GM21723 (cell line): ENCODE measurements at regions not wholly inside any gene's neighbourhood (a gene's known extent, or its start where the extent isn't known, plus 50 kb on each side); places are given as distances from the start of the nearest gene placed in this dataset.
A peak's percentile ranks its signal among the peaks of the same experiment; 100 is the strongest.

Source experiments
- ATAC-seq: cut with Tn5 transposase; IDR thresholded peaks from one replicate; pipeline ENCODE4 v1.9.1; 2021; ENCODE audit warnings: mild to moderate bottlenecking, moderate library complexity; ENCODE audit not compliant: unreplicated experiment

- ATAC-seq: no peak
Measured at GRCh38 chr5:174326372-174326771, 280.9 kb downstream of the NSG2 start.

GRCh38 chr5:174327317-174327864, 281.9 kb downstream of the NSG2 start:
- ATAC-seq: peak; percentile 78

- ATAC-seq: no peak
Measured at GRCh38 chr5:174327896-174328295, 282.4 kb downstream of the NSG2 start.

- ATAC-seq: no peak
Measured at GRCh38 chr5:174328631-174329299, 283.3 kb downstream of the NSG2 start.

GRCh38 chr5:174329738-174330137, 284.2 kb downstream of the NSG2 start:
- no peak for ATAC-seq

- ATAC-seq: no peak
Measured at GRCh38 chr5:174335682-174336364, 290.3 kb downstream of the NSG2 start.

- no peak for ATAC-seq
Measured at GRCh38 chr5:174336479-174336878, 291.0 kb downstream of the NSG2 start.

GRCh38 chr5:174337276-174338184, 292.0 kb downstream of the NSG2 start:
- ATAC-seq: no peak

- ATAC-seq: no peak
Measured at GRCh38 chr5:174338185-174339010, 292.9 kb downstream of the NSG2 start.

- no peak for ATAC-seq
Measured at GRCh38 chr5:174339130-174339529, 293.6 kb downstream of the NSG2 start.

GRCh38 chr5:174340226-174340625, 294.7 kb downstream of the NSG2 start:
- ATAC-seq: no peak

GRCh38 chr5:174342696-174343095, 297.2 kb downstream of the NSG2 start:
- no peak for ATAC-seq

GRCh38 chr5:174343826-174344225, 298.3 kb downstream of the NSG2 start:
- ATAC-seq: no peak

GRCh38 chr5:174344335-174344734, 298.8 kb downstream of the NSG2 start:
- ATAC-seq: no peak

- ATAC-seq: no peak
Measured at GRCh38 chr5:174347183-174347582, 301.7 kb downstream of the NSG2 start.

- ATAC-seq: no peak
Measured at GRCh38 chr5:174348311-174348981, 302.9 kb downstream of the NSG2 start.

- ATAC-seq: no peak
Measured at GRCh38 chr5:174352681-174353080, 307.2 kb downstream of the NSG2 start.

- ATAC-seq: no peak
Measured at GRCh38 chr5:174354571-174354970, 309.1 kb downstream of the NSG2 start.

GRCh38 chr5:174355208-174355612, 309.7 kb downstream of the NSG2 start:
- no peak for ATAC-seq

GRCh38 chr5:174355995-174356394, 310.5 kb downstream of the NSG2 start:
- ATAC-seq: no peak
